Right lobe of liver (tissue), 4 donors: ENCODE measurements at regions not wholly inside any gene's neighbourhood (a gene's known extent, or its start where the extent isn't known, plus 50 kb on each side); places are given as distances from the start of the nearest gene placed in this dataset.

Experiments used
- CTCF ChIP-seq, 4 donors: fragments of 200-600 bp in 3 of 4; fragments of 450-650 bp in 1 of 4; IDR thresholded peaks; one replicate each; pipeline versions ENCODE4 v1.5.1 to v1.8.0; 2016 to 2022; ENCODE audit warnings: antibody characterized with exemption in 4 of 4, mild to moderate bottlenecking in 2 of 4
- POLR2A ChIP-seq: fragments of 450-650 bp; IDR thresholded peaks from one replicate; pipeline ENCODE4 v1.6.1; 2017; ENCODE audit warnings: antibody characterized with exemption, mild to moderate bottlenecking
- donor health status: DM: no; HTN: no; CAD: no.
- donor health status: DM: no; HTN: no; CAD: no.
- donor health status: DM: no; HTN: yes; CAD: no.

DNA sequence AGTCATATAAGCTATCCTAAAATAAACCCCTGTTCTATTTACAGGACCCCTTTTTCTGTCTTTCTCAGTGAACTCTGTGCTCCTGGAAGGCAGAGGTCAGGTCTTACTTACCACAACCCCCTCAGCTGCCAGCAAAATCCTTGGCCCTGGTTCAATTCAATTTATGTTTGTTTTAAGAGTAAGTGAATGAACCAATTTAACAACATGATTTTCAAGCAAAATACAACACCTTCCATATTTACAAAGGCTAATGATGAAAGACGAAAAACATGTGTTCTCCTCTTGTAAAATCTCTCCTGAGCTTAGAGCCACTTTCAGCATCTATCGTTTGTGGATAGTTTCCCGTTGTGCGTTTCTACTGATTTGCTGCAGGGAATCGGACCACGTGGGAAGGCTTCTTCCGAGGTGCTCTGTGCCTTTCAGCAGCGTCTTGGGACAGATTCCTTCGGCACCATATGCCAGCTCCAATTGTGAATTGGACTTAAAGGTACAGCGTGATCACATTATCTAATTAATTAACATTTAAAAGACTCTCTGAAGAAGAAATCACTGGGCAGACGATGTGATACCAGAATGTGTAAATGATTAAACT, 411.7 kb downstream of the IRS2 start:
- TF ChIP-seq CTCF (IDR thresholded peaks at IDR 0.05), result no peak
- no peak for TF ChIP-seq POLR2A
